Peyer's patch (tissue), 4 donors: ENCODE measurements at regions not wholly inside any gene's neighbourhood (a gene's known extent, or its start where the extent isn't known, plus 50 kb on each side); places are given as distances from the start of the nearest gene placed in this dataset.

ENCODE experiments used
- CTCF ChIP-seq, 6 experiments: fragments of 450-650 bp in 4 of 6; fragments of 200-600 bp in 2 of 6; sonication (generic) in 1 of 6; IDR thresholded peaks; one replicate each; pipeline ENCODE4 v1.5.1; 2017 to 2019; ENCODE audit warnings: antibody characterized with exemption in 6 of 6, mild to moderate bottlenecking in 3 of 6, moderate library complexity in 1 of 6
- POLR2A ChIP-seq, 2 donors: fragments of 450-650 bp; IDR thresholded peaks; one replicate each; pipeline ENCODE4 v1.5.1; 2017; ENCODE audit warnings: antibody characterized with exemption in 2 of 2, mild to moderate bottlenecking in 2 of 2, moderate library complexity in 2 of 2

- TF ChIP-seq CTCF (IDR thresholded peaks at IDR 0.05), result peak; percentile 32 to 86 (median 72)
- TF ChIP-seq POLR2A (IDR thresholded peaks at IDR 0.05), result no peak
Observed at GRCh38 chr16:10256784-10257641, 74.8 kb upstream of the GRIN2A start.
